Stimulated activated CD8-positive, alpha-beta memory T cell treated with anti-CD3 and anti-CD28 coated beads, Interleukin-7, amount 100 ng/mL, for 48 hours (primary cell): ENCODE measurements at regions not wholly inside any gene's neighbourhood (a gene's known extent, or its start where the extent isn't known, plus 50 kb on each side); places are given as distances from the start of the nearest gene placed in this dataset.

Experiments
- DNase-seq, 2 donors: peaks; one replicate each; pipeline ENCODE4 v3.0.0-alpha.2; 2020; ENCODE audit warnings: low read depth in 1 of 2; ENCODE audit errors: extremely low read depth in 1 of 2

- DNase-seq = no peak
Observed at GRCh38 chr18:10370716-10371115, 83.7 kb upstream of the APCDD1 start.

- DNase-seq = no peak
Observed at GRCh38 chr18:10371165-10371564, 83.3 kb upstream of the APCDD1 start.

- DNase-seq = no peak
Observed at GRCh38 chr18:10374195-10374594, 80.2 kb upstream of the APCDD1 start.

GRCh38 chr18:10374636-10375293 lies 79.7 kb upstream of the APCDD1 start:
- no peak for DNase-seq

GRCh38 chr18:10376731-10377130 lies 77.7 kb upstream of the APCDD1 start:
- DNase-seq = no peak

GRCh38 chr18:10377956-10378355 lies 76.5 kb upstream of the APCDD1 start:
- DNase-seq = no peak

GRCh38 chr18:10378688-10379420 lies 75.6 kb upstream of the APCDD1 start:
- no peak for DNase-seq

- no peak for DNase-seq
Observed at GRCh38 chr18:10379522-10379921, 74.9 kb upstream of the APCDD1 start.

GRCh38 chr18:10381516-10381915 lies 72.9 kb upstream of the APCDD1 start:
- no peak for DNase-seq

- DNase-seq = no peak
Observed at GRCh38 chr18:10381951-10382350, 72.5 kb upstream of the APCDD1 start.

- DNase-seq = no peak
Observed at GRCh38 chr18:10386049-10386448, 68.4 kb upstream of the APCDD1 start.

- no peak for DNase-seq
Observed at GRCh38 chr18:10386956-10387355, 67.5 kb upstream of the APCDD1 start.

- no peak for DNase-seq
Observed at GRCh38 chr18:10387399-10387798, 67.0 kb upstream of the APCDD1 start.

GRCh38 chr18:10388373-10388772 lies 66.1 kb upstream of the APCDD1 start:
- no peak for DNase-seq

- no peak for DNase-seq
Observed at GRCh38 chr18:10391506-10391905, 62.9 kb upstream of the APCDD1 start.

- DNase-seq = no peak
Observed at GRCh38 chr18:10397004-10397403, 57.4 kb upstream of the APCDD1 start.

- DNase-seq = no peak
Observed at GRCh38 chr18:10398571-10398970, 55.9 kb upstream of the APCDD1 start.

GRCh38 chr18:10399465-10399864 lies 55.0 kb upstream of the APCDD1 start:
- no peak for DNase-seq

- no peak for DNase-seq
Observed at GRCh38 chr18:10400534-10401307, 53.7 kb upstream of the APCDD1 start.

- DNase-seq = no peak
Observed at GRCh38 chr18:10401521-10401920, 52.9 kb upstream of the APCDD1 start.

GRCh38 chr18:10401930-10402329 lies 52.5 kb upstream of the APCDD1 start:
- DNase-seq = no peak
